GM12865 (cell line): ENCODE measurements at regions not wholly inside any gene's neighbourhood (a gene's known extent, or its start where the extent isn't known, plus 50 kb on each side); places are given as distances from the start of the nearest gene placed in this dataset.

Experiments used
- DNase-seq: peaks from one replicate; pipeline ENCODE4 v3.0.0; 2010; ENCODE audit warnings: low read depth
- H3K4me3 ChIP-seq: 2 replicates; pipeline ENCODE4 v1.5.1; 2011; ENCODE audit warnings: mild to moderate bottlenecking, low read depth, low read length, control low read depth
- CTCF ChIP-seq: IDR thresholded peaks from 2 replicates; pipeline ENCODE4 v1.5.1; 2011; ENCODE audit warnings: low read length, control low read depth, low read depth, inconsistent platforms; ENCODE audit not compliant: insufficient read depth; ENCODE audit errors: missing control alignments

- no peak for TF ChIP-seq CTCF
- DNase-seq = no peak
- no peak overlapping the region for H3K4me3 ChIP-seq
Measured at GRCh38 chr12:78792052-78792698, 72.4 kb upstream of the SYT1 start.

GRCh38 chr12:78793491-78793890, 71.1 kb upstream of the SYT1 start:
- H3K4me3 ChIP-seq = no peak overlapping the region
- DNase-seq = no peak
- no peak for TF ChIP-seq CTCF

GRCh38 chr12:78793982-78794381, 70.6 kb upstream of the SYT1 start:
- TF ChIP-seq CTCF = no peak
- DNase-seq = no peak
- no peak overlapping the region for H3K4me3 ChIP-seq

- DNase-seq = no peak
- TF ChIP-seq CTCF = no peak
- no peak overlapping the region for H3K4me3 ChIP-seq
Measured at GRCh38 chr12:78795934-78796445, 68.6 kb upstream of the SYT1 start.

GRCh38 chr12:78797196-78797931, 67.2 kb upstream of the SYT1 start:
- no peak for TF ChIP-seq CTCF
- DNase-seq = no peak
- no peak overlapping the region for H3K4me3 ChIP-seq

GRCh38 chr12:78799649-78800048, 64.9 kb upstream of the SYT1 start:
- no peak for TF ChIP-seq CTCF
- DNase-seq = no peak
- H3K4me3 ChIP-seq = no peak overlapping the region
